ENCODE measurements at regions not wholly inside any gene's neighbourhood (a gene's known extent, or its start where the extent isn't known, plus 50 kb on each side); places are given as distances from the start of the nearest gene placed in this dataset.

- no peak overlapping the region for H3K4me3 ChIP-seq (ENCODE audit: low read depth in 1 of 3, low read length in 3 of 3)
- TF ChIP-seq RAD21 (IDR thresholded peaks at IDR 0.05) (no peak), ATF3 (IDR thresholded peaks at IDR 0.05) (no peak), HNF4G (IDR thresholded peaks at IDR 0.05) (no peak), HNF4A (conservative IDR thresholded peaks at IDR 0.05) (no peak), SP1 (IDR thresholded peaks at IDR 0.05) (no peak), NR2F2 (IDR thresholded peaks at IDR 0.05) (no peak), EGR1 (IDR thresholded peaks at IDR 0.05; ENCODE audit: low read depth in 2 of 2) (no peak), FOXA1 (IDR thresholded peaks at IDR 0.05) (no peak), FOXA2 (IDR thresholded peaks at IDR 0.05) (no peak), GABPA (IDR thresholded peaks at IDR 0.05 in 1 of 2, conservative IDR thresholded peaks at IDR 0.05 in 1 of 2) (no peak), ZBTB33 (IDR thresholded peaks at IDR 0.05) (no peak), CTCF (IDR thresholded peaks at IDR 0.05; ENCODE audit: low read depth, low read length, missing input control) (no peak), REST (IDR thresholded peaks at IDR 0.05) (no peak), JUND (IDR thresholded peaks at IDR 0.05) (no peak), RXRA (IDR thresholded peaks at IDR 0.05) (no peak), MAX (IDR thresholded peaks at IDR 0.05) (no peak)
- no peak overlapping the region for H3K27ac ChIP-seq (ENCODE audit: low read depth in 1 of 2, low read length in 2 of 2)
- H3K4me1 ChIP-seq (ENCODE audit: control insufficient read depth in 4 of 4, insufficient read depth in 4 of 4, low read length in 3 of 4), result no peaks in the 10 kb centered on the region
- H3K36me3 ChIP-seq (ENCODE audit: control insufficient read depth in 4 of 4, insufficient read depth in 3 of 4, low read depth in 1 of 4, low read length in 3 of 4), result no peaks in the 10 kb centered on the region
- DNase-seq (ENCODE audit: low spot score), result no peak
- H3K9ac ChIP-seq (ENCODE audit: low read depth in 1 of 2, low read length in 2 of 2), result no peak overlapping the region
- H3K27me3 ChIP-seq (ENCODE audit: control insufficient read depth in 4 of 4, insufficient read depth in 4 of 4, low read length in 3 of 4), result no peaks in the 10 kb centered on the region
- no peaks in the 10 kb centered on the region for H3K9me3 ChIP-seq (ENCODE audit: control insufficient read depth in 4 of 4, low read length in 3 of 4)
Measured at GRCh38 chr6:101199441-101199840, 194.1 kb upstream of the GRIK2 start.

- Histone ChIP-seq H3K4me3 (ENCODE audit: low read depth in 1 of 3, low read length in 3 of 3) (no peak overlapping the region), H3K4me1 (ENCODE audit: control insufficient read depth in 4 of 4, insufficient read depth in 4 of 4, low read length in 3 of 4) (no peaks in the 10 kb centered on the region), H3K36me3 (ENCODE audit: control insufficient read depth in 4 of 4, insufficient read depth in 3 of 4, low read depth in 1 of 4, low read length in 3 of 4) (no peaks in the 10 kb centered on the region), H3K27me3 (ENCODE audit: control insufficient read depth in 4 of 4, insufficient read depth in 4 of 4, low read length in 3 of 4) (no peaks in the 10 kb centered on the region), H3K9ac (ENCODE audit: low read depth in 1 of 2, low read length in 2 of 2) (no peak overlapping the region), H3K27ac (ENCODE audit: low read depth in 1 of 2, low read length in 2 of 2) (no peak overlapping the region), H3K9me3 (ENCODE audit: control insufficient read depth in 4 of 4, low read length in 3 of 4) (no peaks in the 10 kb centered on the region)
- no peak for DNase-seq (ENCODE audit: low spot score)
- no peak for TF ChIP-seq MAX (IDR thresholded peaks at IDR 0.05)
- no peak for TF ChIP-seq ZBTB33 (IDR thresholded peaks at IDR 0.05)
- TF ChIP-seq SP1 (IDR thresholded peaks at IDR 0.05), result no peak
- TF ChIP-seq JUND (IDR thresholded peaks at IDR 0.05), result no peak
- no peak for TF ChIP-seq EGR1 (IDR thresholded peaks at IDR 0.05; ENCODE audit: low read depth in 2 of 2)
- TF ChIP-seq TAF1 (conservative IDR thresholded peaks at IDR 0.05), result no peak
- no peak for TF ChIP-seq RXRA (IDR thresholded peaks at IDR 0.05)
- TF ChIP-seq CTCF (IDR thresholded peaks at IDR 0.05; ENCODE audit: low read depth, low read length, missing input control), result no peak
- no peak for TF ChIP-seq NR2F2 (IDR thresholded peaks at IDR 0.05)
- no peak for TF ChIP-seq YY1 (IDR thresholded peaks at IDR 0.05)
- TF ChIP-seq FOXA1 (IDR thresholded peaks at IDR 0.05), result no peak
- TF ChIP-seq ATF3 (IDR thresholded peaks at IDR 0.05), result no peak
- no peak for TF ChIP-seq GABPA (IDR thresholded peaks at IDR 0.05 in 1 of 2, conservative IDR thresholded peaks at IDR 0.05 in 1 of 2)
- no peak for TF ChIP-seq RAD21 (IDR thresholded peaks at IDR 0.05)
Measured at GRCh38 chr6:101202867-101203374, 190.6 kb upstream of the GRIK2 start.
